GM12865 (cell line): ENCODE measurements at regions not wholly inside any gene's neighbourhood (a gene's known extent, or its start where the extent isn't known, plus 50 kb on each side); places are given as distances from the start of the nearest gene placed in this dataset.
"Not testable (repeated sequence)": the region's sequence is repeated elsewhere in the genome, so short reads cannot be mapped to it uniquely, and the experiment has no call there.

Experiments
- DNase-seq: peaks from one replicate; pipeline ENCODE4 v3.0.0; 2010; ENCODE audit warnings: low read depth
- H3K4me3 ChIP-seq: 2 replicates; pipeline ENCODE4 v1.5.1; 2011; ENCODE audit warnings: mild to moderate bottlenecking, low read depth, low read length, control low read depth
- TF ChIP-seq, protein P1 (sequence below): IDR thresholded peaks from 2 replicates; pipeline ENCODE4 v1.5.1; 2011; ENCODE audit warnings: low read length, control low read depth, low read depth, inconsistent platforms; ENCODE audit not compliant: insufficient read depth; ENCODE audit errors: missing control alignments

DNA sequence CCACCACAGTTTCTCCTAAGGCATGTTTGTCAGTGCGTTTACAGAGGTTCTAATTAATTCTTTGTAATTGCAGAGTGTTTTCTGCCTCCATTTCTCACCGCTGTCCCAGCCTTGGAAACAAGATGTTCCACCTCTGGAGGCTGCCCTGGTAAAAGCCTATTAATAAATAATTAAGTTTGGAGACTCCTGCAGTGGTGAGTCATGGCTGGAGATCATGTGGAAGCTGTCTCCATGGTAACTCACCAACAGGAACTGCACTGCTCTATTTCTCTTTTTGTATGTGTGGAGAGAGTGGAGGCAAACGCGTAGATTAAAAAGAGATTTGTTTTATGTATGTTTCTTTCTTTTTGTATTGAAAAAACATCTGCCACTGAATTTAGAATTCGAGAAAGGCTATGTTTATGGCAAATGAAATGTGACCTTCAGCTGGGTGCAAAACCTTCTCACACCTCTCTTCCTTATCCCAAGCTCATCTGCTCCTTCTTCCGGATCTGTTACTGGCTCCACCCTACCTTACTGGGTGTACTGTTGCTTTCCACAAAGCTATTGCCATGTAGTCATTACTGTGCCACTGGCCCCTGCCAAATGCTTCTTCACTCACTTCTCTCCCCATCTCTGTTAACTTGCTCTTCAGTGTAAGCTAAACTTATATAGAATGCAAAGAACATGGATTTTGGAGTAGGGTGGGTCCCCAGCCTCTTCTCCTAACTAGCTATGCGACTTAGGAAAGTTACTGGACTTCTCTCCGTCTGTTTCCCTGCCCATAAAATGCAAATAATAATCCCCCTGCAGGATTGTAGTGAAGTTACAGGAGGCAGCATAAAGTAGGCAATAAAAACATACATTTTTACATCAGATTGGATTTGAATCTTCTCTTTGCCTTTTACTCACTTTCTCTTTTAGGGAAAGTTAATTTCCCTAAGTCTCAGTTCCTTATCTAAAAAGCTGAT lies 778.5 kb downstream of the NTRK3 start:
- no peak for DNase-seq
- TF ChIP-seq, protein P1, sequence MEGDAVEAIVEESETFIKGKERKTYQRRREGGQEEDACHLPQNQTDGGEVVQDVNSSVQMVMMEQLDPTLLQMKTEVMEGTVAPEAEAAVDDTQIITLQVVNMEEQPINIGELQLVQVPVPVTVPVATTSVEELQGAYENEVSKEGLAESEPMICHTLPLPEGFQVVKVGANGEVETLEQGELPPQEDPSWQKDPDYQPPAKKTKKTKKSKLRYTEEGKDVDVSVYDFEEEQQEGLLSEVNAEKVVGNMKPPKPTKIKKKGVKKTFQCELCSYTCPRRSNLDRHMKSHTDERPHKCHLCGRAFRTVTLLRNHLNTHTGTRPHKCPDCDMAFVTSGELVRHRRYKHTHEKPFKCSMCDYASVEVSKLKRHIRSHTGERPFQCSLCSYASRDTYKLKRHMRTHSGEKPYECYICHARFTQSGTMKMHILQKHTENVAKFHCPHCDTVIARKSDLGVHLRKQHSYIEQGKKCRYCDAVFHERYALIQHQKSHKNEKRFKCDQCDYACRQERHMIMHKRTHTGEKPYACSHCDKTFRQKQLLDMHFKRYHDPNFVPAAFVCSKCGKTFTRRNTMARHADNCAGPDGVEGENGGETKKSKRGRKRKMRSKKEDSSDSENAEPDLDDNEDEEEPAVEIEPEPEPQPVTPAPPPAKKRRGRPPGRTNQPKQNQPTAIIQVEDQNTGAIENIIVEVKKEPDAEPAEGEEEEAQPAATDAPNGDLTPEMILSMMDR, result no peak
- H3K4me3 ChIP-seq, result no peak overlapping the region

DNA sequence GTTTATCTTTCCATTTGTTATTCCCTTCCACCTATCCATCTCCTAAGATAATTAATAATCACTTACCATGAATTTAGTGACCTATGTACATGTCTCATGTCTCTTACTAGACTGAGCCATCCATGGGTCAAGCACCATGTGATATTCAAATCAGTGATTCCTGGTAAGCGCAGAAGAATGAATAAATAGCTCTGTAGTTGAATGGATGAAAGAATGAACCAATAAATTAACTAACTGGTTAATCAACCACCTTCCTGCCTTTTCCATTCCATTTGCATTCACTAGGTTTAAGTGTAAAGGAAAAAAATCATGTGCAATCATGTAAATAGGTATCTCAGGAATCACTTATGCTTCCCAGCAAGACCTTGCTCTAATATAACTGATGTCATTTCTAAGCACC lies 779.5 kb downstream of the NTRK3 start:
- DNase-seq, result no peak
- TF ChIP-seq, protein P1, result no peak
- no peak overlapping the region for H3K4me3 ChIP-seq

DNA sequence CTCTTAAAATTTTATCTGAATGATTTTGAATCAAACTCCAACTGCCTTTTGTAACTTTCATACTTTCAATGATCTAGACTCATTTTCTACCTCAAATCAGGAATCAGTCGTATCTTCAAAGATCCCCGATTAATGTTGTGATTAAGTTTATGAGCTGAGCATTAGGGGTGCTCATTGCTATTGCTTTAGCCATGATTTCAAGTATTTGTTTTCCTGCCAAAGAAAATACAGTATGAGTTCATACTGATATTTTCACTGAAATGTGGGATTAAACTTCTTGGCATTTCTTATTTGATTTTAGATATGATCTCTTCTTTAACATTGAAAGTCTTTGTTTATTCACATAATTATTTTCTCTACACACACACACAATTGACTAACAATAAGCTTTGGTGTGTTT lies 785.6 kb downstream of the NTRK3 start:
- no peak for DNase-seq
- no peak overlapping the region for H3K4me3 ChIP-seq
- TF ChIP-seq, protein P1, result no peak

DNA sequence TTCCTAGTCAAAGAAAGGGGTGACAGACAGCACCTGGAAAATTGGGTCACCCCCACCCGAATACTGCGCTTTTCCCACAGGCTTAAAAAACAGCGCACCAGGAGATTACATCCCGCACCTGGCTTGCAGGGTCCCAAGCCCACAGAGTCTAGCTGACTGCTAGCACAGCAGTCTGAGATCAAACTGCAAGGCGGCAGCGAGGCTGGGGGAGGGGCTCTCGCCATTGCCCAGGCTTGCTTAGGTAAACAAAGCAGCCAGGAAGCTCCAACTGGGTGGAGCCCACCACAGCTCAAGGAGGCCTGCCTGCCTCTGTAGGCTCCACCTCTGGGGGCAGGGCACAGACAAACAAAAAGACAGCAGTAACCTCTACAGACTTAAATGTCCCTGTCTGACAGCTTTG lies 792.6 kb downstream of the NTRK3 start:
- not testable (repeated sequence) for H3K4me3 ChIP-seq, DNase-seq

DNA sequence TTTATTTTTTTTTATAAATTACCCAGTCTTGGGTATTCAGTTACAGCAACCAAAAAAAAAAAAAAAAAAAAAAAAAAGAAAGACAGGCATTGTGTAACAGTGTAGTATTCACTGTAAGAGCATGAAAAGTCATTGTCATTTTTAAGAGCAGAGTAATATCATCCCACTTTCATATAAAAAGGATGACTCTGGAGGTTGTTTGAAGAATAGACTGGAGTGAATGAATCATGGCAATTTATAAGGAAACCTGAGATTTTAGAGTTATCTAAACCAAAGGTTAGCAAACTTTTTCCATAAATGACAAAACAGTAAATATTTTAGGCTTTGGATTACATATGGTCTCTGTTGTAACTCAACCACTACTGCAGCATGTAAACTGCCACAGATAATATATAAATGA lies 794.9 kb downstream of the NTRK3 start:
- H3K4me3 ChIP-seq, result no peak overlapping the region
- TF ChIP-seq, protein P1, result no peak
- no peak for DNase-seq

DNA sequence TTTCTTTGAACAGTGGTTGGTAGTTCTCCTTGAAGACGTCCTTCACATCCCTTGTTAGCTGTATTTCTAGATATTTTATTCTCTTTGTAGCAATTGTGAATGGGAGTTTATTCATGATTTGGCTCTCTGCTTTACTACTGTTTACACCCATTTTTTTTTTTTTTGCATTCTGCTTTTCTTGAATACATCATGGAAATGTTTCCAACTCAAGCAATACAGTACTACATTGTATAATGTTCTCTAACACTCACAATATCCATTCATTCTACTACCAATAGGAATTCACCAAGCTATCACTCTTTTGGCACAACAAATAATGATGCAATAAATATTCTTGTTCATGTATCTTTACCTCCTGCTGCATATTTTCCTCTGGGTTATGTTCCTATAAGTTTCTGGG lies 801.7 kb downstream of the NTRK3 start:
- no peak overlapping the region for H3K4me3 ChIP-seq
- TF ChIP-seq, protein P1, result no peak
- no peak for DNase-seq

DNA sequence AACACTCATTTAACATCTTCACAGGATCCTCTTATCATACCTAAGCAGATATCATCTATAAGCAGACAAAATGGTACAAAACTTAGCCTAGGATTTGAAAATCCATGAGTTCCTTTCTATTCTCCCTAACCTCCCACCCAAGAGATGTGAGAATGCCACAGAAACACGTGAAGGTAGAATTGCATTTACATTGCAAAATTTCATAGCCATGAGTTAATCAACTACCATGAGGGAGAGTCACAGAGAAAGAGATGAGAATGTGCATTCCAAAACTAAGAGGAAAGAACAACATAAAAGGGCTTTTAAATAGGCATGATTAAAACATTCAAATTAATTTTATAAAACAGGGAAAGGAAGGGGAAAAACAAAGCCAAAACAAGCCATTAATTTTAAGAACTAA lies 806.2 kb downstream of the NTRK3 start:
- TF ChIP-seq, protein P1, result no peak
- no peak overlapping the region for H3K4me3 ChIP-seq
- no peak for DNase-seq
